ENCODE measurements at regions not wholly inside any gene's neighbourhood (a gene's known extent, or its start where the extent isn't known, plus 50 kb on each side); places are given as distances from the start of the nearest gene placed in this dataset.

- ATAC-seq, result no peak
- Mint-ChIP-seq H3K9me3 (peaks cover 0 to 9% of the 10 kb centered on the region in 2 donors), H3K36me3 (no peaks in the 10 kb centered on the region), H3K27ac (no peak overlapping the region)
- DNase-seq (ENCODE audit: low spot score in 2 of 2), result no peak
Observed at GRCh38 chr15:37582852-37583251, 351.6 kb upstream of the TMCO5A start.

DNA sequence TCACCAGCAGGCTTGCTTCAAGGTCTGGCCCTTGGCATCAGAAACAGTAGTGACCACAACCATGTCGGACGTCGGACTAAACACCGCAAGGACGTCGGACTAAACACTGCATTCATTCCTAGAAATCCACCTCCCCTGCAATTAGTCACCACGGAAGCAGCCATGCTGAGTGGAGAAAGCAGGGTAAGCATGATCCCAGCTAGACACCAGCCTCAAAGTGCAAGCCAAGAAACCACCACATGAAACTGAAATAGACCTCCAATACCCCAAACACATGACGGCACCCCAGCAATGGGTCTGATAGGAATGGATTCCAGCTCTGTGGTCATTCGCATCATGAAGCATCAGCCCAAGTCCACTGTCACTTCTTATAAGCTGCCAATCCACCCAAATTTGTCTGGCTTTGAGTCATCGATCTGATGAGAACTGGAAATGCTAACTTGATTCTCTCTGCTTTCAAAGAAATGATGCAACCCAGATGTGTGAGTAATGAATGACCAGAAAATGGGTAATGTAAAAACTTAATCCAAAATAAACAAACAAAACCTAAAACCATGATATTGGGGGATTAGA lies 348.3 kb upstream of the TMCO5A start:
- peaks cover 0 to 10% of the 10 kb centered on the region in 2 donors for H3K9me3 Mint-ChIP-seq
- ATAC-seq, result no peak
- DNase-seq (ENCODE audit: low spot score in 2 of 2), result no peak
- no peaks in the 10 kb centered on the region for H3K36me3 Mint-ChIP-seq
- no peak overlapping the region for H3K27ac Mint-ChIP-seq

GRCh38 chr15:37586976-37587375 lies 347.5 kb upstream of the TMCO5A start:
- no peak overlapping the region for H3K27ac Mint-ChIP-seq
- no peak for ATAC-seq
- H3K9me3 Mint-ChIP-seq, result peaks cover 0 to 8% of the 10 kb centered on the region in 2 donors

GRCh38 chr15:37594417-37594816 lies 340.0 kb upstream of the TMCO5A start:
- ATAC-seq (no peak), DNase-seq (ENCODE audit: low spot score in 2 of 2) (no peak)
- no peaks in the 10 kb centered on the region for H3K9me3 Mint-ChIP-seq
- no peak overlapping the region for H3K27ac Mint-ChIP-seq
- no peaks in the 10 kb centered on the region for H3K36me3 Mint-ChIP-seq

More at GRCh38 chr15:37586976-37587375, 347.5 kb upstream of the TMCO5A start:
- H3K36me3 Mint-ChIP-seq, result no peaks in the 10 kb centered on the region
- no peak for DNase-seq (ENCODE audit: low spot score in 2 of 2)

GRCh38 chr15:37595426-37595970 lies 338.9 kb upstream of the TMCO5A start:
- Mint-ChIP-seq H3K27ac (no peak overlapping the region), H3K9me3 (no peaks in the 10 kb centered on the region), H3K36me3 (no peaks in the 10 kb centered on the region)
- ATAC-seq, result no peak
- DNase-seq (ENCODE audit: low spot score in 2 of 2), result no peak

DNA sequence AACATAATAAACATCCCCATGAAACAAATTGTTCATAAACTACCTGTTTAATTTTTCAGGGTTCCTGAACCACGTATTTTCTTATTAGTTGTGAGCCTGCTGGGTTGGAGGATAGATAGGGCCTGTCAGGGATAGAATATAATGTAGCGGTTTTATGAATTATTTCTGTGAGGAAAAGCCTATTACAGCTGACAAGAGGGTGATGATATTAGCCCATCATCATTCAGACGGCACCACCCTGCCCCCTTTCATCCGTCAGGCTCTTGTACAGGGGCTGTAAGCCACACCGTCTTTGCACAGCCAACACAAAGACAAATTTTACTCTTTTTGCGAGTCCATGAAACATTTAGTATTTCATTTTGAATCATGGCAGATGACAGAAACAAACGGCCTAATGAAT lies 335.3 kb upstream of the TMCO5A start:
- ATAC-seq, result no peak
- no peak for DNase-seq (ENCODE audit: low spot score in 2 of 2)
- no peak overlapping the region for H3K27ac Mint-ChIP-seq
- H3K9me3 Mint-ChIP-seq, result peaks cover 5% of the 10 kb centered on the region in 2 donors
- H3K36me3 Mint-ChIP-seq, result no peaks in the 10 kb centered on the region

DNA sequence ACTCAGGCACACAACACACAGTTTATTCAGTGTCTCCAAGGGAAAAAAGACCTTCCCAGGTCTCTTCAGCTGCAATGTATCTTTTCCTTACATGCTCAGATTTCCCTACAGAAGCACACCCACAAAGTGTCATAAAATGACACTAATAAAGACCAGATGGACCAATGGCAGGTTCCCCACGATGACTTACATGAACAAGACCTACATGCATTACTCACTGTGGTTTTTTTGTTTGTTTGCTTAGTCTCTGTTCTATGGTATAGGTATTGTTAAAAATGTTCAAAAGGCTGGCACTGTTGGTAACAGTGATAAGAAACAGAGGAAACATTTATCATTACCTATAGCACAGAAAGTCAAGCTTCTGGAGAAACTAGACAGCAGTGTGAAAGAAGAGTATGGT lies 318.2 kb upstream of the TMCO5A start:
- ATAC-seq (no peak), DNase-seq (ENCODE audit: low spot score in 2 of 2) (no peak)
- H3K9me3 Mint-ChIP-seq, result peaks cover 6 to 25% of the 10 kb centered on the region in 2 donors
- no peak overlapping the region for H3K27ac Mint-ChIP-seq
- no peaks in the 10 kb centered on the region for H3K36me3 Mint-ChIP-seq

DNA sequence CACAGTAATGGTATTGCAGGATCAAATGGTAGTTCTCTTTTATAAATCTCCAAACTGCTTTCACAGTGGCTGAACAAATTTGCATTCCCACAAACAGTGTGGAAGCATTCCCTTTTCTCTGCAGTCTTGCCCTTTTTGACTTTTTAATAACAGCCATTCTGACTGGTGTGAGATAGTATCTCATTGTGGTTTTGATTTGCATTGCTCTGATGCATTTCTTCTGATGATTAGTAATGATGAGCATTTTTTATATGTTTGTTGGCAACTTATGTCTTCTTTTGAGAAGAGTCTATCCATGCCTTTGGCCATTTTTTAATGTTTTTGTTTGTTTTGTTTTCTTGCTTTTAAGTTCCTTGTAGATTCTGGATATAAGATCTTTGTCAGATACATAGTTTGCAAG lies 316.1 kb upstream of the TMCO5A start:
- Mint-ChIP-seq H3K27ac (no peak overlapping the region), H3K9me3 (peaks cover 6 to 21% of the 10 kb centered on the region in 2 donors), H3K36me3 (no peaks in the 10 kb centered on the region)
- DNase-seq (ENCODE audit: low spot score in 2 of 2) (no peak), ATAC-seq (no peak)

GRCh38 chr15:37619358-37620042 lies 314.9 kb upstream of the TMCO5A start:
- Mint-ChIP-seq H3K9me3 (peaks cover 6 to 18% of the 10 kb centered on the region in 2 donors), H3K27ac (no peak overlapping the region), H3K36me3 (no peaks in the 10 kb centered on the region)
- DNase-seq (ENCODE audit: low spot score in 2 of 2) (no peak), ATAC-seq (no peak)

- Mint-ChIP-seq H3K27ac (no peak overlapping the region), H3K9me3 (peaks cover 5% of the 10 kb centered on the region in 2 donors), H3K36me3 (no peaks in the 10 kb centered on the region)
- DNase-seq (ENCODE audit: low spot score in 2 of 2), result no peak
- ATAC-seq, result no peak
Observed at GRCh38 chr15:37625576-37625975, 308.9 kb upstream of the TMCO5A start.

DNA sequence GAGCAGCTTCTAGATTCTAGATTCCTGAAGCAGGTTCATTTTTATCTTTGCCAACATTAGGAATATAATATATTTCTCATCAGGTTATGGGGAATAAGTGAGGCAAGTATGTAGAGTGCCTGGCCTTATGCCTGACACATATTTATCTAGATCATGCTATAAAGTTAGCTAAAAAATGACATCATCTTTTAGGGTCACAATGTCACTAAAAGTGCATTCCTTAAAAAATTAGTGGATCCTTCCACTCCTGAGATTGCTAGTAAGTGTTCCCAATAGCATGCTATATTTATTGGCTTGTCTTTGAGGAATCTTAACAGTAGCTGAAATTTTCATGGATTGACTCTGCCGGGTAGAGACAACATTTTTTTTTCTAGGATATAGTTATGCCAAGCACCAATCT lies 305.9 kb upstream of the TMCO5A start:
- H3K9me3 Mint-ChIP-seq, result peaks cover 5% of the 10 kb centered on the region in 2 donors
- H3K27ac Mint-ChIP-seq, result no peak overlapping the region
- no peaks in the 10 kb centered on the region for H3K36me3 Mint-ChIP-seq
- DNase-seq (ENCODE audit: low spot score in 2 of 2), result no peak
- no peak for ATAC-seq

GRCh38 chr15:37636736-37637135 lies 297.7 kb upstream of the TMCO5A start:
- no peaks in the 10 kb centered on the region for H3K36me3 Mint-ChIP-seq
- H3K9me3 Mint-ChIP-seq, result peaks cover 0 to 3% of the 10 kb centered on the region in 2 donors
- H3K27ac Mint-ChIP-seq, result no peak overlapping the region
- ATAC-seq (no peak), DNase-seq (ENCODE audit: low spot score in 2 of 2) (no peak)

DNA sequence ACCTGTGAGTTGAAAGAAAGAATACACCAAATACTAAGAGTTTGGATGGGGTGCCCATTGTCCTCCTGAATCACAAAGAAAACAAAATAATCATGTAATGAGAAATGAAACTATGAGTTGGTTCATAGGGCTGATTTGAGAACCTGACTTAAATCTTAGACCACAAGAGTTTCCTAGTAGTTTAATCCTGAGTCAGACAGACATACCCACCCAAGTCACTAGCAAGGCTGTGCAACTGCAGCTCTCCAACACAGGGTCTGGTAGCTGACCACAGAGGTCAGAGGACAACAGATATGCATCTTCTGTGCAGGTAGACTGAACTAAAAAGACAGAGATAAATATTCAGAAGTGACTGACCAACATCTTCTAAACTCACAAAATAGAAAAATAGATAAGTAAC lies 296.3 kb upstream of the TMCO5A start:
- no peak for DNase-seq (ENCODE audit: low spot score in 2 of 2)
- Mint-ChIP-seq H3K27ac (no peak overlapping the region), H3K9me3 (peaks cover 0 to 7% of the 10 kb centered on the region in 2 donors), H3K36me3 (no peaks in the 10 kb centered on the region)
- ATAC-seq, result no peak

DNA sequence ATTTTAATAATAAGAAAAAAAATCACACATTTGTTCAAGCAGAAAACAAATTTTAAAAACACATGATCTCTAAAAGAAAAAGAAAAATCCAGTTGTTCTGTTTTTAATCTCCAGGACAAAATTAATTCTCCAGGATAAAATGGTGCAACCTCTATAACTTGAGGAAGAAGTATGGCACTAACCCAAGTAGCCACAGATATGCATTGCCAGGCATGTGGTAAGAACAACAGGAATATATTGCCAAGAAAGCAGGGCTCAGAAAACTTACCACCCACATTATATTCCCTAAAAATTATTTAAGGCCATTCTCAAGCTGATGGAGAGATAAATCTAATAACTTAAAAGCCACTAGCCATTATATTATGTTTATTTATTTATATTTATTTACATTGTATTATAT lies 295.7 kb upstream of the TMCO5A start:
- H3K27ac Mint-ChIP-seq, result no peak overlapping the region
- DNase-seq (ENCODE audit: low spot score in 2 of 2) (no peak), ATAC-seq (no peak)
- no peaks in the 10 kb centered on the region for H3K36me3 Mint-ChIP-seq
- H3K9me3 Mint-ChIP-seq, result peaks cover 0 to 7% of the 10 kb centered on the region in 2 donors

- Mint-ChIP-seq H3K36me3 (no peaks in the 10 kb centered on the region), H3K27ac (no peak overlapping the region), H3K9me3 (peaks cover 13 to 26% of the 10 kb centered on the region in 2 donors)
- DNase-seq (ENCODE audit: low spot score in 2 of 2), result no peak
- ATAC-seq, result no peak
Observed at GRCh38 chr15:37652646-37653417, 281.6 kb upstream of the TMCO5A start.

- DNase-seq (ENCODE audit: low spot score in 2 of 2), result no peak
- H3K27ac Mint-ChIP-seq, result no peak overlapping the region
- H3K36me3 Mint-ChIP-seq, result no peaks in the 10 kb centered on the region
- no peak for ATAC-seq
- no peaks in the 10 kb centered on the region for H3K9me3 Mint-ChIP-seq
Observed at GRCh38 chr15:37678124-37678523, 256.3 kb upstream of the TMCO5A start.

- H3K27ac Mint-ChIP-seq, result no peak overlapping the region
- no peak for ATAC-seq
Observed at GRCh38 chr15:37679627-37680026, 254.8 kb upstream of the TMCO5A start.

More at GRCh38 chr15:37679627-37680026, 254.8 kb upstream of the TMCO5A start:
- Mint-ChIP-seq H3K36me3 (no peaks in the 10 kb centered on the region), H3K9me3 (peaks cover 5 to 8% of the 10 kb centered on the region in 2 donors)
- no peak for DNase-seq (ENCODE audit: low spot score in 2 of 2)
